Parathyroid adenoma (tissue), 2 donors: ENCODE measurements at regions not wholly inside any gene's neighbourhood (a gene's known extent, or its start where the extent isn't known, plus 50 kb on each side); places are given as distances from the start of the nearest gene placed in this dataset.

Experiments
- H2AFZ ChIP-seq: fragments of 300-600 bp; sonication (generic); one replicate; pipeline ENCODE4 v1.7.0; 2017; ENCODE audit warnings: antibody characterized with exemption, mild to moderate bottlenecking
- H3K27ac ChIP-seq: fragments of 300-600 bp; sonication (generic); one replicate; pipeline ENCODE4 v1.7.0; 2017
- H3K27me3 ChIP-seq: fragments of 300-600 bp; sonication (generic); one replicate; pipeline ENCODE4 v1.7.0; 2017; ENCODE audit warnings: low read length; ENCODE audit not compliant: control insufficient read depth, insufficient read depth
- H3K36me3 ChIP-seq: fragments of 300-600 bp; sonication (generic); one replicate; pipeline ENCODE4 v1.7.0; 2017; ENCODE audit warnings: low read length; ENCODE audit not compliant: control insufficient read depth, insufficient read depth
- H3K4me1 ChIP-seq: fragments of 300-600 bp; sonication (generic); one replicate; pipeline ENCODE4 v1.7.0; 2017; ENCODE audit warnings: control low read depth
- H3K4me2 ChIP-seq: fragments of 300-600 bp; sonication (generic); one replicate; pipeline ENCODE4 v1.7.0; 2017; ENCODE audit warnings: low read length
- H3K4me3 ChIP-seq: fragments of 300-600 bp; sonication (generic); one replicate; pipeline ENCODE4 v1.7.0; 2017; ENCODE audit warnings: low read depth, low read length
- H3K79me2 ChIP-seq: fragments of 300-600 bp; sonication (generic); one replicate; pipeline ENCODE4 v1.7.0; 2017; ENCODE audit warnings: control low read depth
- H3K9ac ChIP-seq: fragments of 300-600 bp; sonication (generic); one replicate; pipeline ENCODE4 v1.7.0; 2017; ENCODE audit warnings: mild to moderate bottlenecking
- H3K9me3 ChIP-seq: fragments of 300-600 bp; sonication (generic); one replicate; pipeline ENCODE4 v1.7.0; 2017; ENCODE audit warnings: low read length; ENCODE audit not compliant: control insufficient read depth
- TF ChIP-seq, protein P1 (sequence below): fragments of 300-600 bp; sonication (generic); IDR thresholded peaks from one replicate; pipeline ENCODE4 v1.7.0; 2017; ENCODE audit warnings: antibody characterized with exemption, mild to moderate bottlenecking
- donor health status: primary hyperparathyroidism.

DNA sequence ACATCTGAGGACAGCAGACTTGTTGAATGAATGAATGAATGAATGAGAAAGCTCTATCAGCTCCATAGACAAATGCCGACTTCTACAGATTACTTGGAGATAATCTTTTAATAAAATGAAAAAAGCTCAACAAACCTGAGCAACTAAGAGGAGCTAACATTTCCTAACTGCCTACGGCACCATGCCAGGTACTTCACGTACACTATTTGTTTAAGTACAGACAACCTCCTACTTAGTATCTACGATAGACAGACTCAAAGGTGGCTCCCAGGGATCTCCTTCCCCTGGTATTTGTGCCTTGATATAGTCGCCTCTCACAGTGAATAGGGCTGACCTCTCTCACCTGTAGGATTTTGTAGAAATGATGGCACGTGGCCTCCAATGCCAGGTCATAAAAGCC is 412.2 kb upstream of the FAT1 start:
- Histone ChIP-seq H3K4me3 (no peak overlapping the region), H3K9me3 (no peaks in the 10 kb centered on the region), H3K27ac (no peak overlapping the region), H3K36me3 (no peaks in the 10 kb centered on the region), H3K4me1 (no peaks in the 10 kb centered on the region), H3K27me3 (no peaks in the 10 kb centered on the region), H2AFZ (no peak overlapping the region), H3K4me2 (no peak overlapping the region), H3K79me2 (no peaks in the 10 kb centered on the region), H3K9ac (no peak overlapping the region)
- TF ChIP-seq, protein P1, sequence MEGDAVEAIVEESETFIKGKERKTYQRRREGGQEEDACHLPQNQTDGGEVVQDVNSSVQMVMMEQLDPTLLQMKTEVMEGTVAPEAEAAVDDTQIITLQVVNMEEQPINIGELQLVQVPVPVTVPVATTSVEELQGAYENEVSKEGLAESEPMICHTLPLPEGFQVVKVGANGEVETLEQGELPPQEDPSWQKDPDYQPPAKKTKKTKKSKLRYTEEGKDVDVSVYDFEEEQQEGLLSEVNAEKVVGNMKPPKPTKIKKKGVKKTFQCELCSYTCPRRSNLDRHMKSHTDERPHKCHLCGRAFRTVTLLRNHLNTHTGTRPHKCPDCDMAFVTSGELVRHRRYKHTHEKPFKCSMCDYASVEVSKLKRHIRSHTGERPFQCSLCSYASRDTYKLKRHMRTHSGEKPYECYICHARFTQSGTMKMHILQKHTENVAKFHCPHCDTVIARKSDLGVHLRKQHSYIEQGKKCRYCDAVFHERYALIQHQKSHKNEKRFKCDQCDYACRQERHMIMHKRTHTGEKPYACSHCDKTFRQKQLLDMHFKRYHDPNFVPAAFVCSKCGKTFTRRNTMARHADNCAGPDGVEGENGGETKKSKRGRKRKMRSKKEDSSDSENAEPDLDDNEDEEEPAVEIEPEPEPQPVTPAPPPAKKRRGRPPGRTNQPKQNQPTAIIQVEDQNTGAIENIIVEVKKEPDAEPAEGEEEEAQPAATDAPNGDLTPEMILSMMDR, result no peak

DNA sequence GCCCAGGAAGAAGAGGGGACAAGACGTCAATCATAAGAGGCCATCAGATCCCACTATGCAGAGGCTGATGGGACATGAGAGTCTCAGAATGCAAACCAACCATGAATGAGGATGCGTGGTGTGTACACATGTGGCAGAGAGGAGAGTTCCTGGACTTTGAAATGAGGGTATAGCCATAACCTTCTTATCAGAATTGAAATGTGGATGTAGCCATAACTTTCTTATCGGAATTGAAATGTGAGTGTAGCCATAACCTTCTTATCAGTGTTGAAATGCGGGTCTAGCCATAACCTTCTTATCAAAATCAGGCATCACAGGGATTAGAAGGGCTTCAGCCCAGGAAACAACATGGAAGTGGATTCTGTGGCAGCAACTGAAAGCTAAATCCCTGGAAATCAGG is 415.5 kb upstream of the FAT1 start:
- Histone ChIP-seq H3K4me1 (no peaks in the 10 kb centered on the region), H3K27me3 (no peaks in the 10 kb centered on the region), H3K36me3 (no peaks in the 10 kb centered on the region), H3K9ac (no peak overlapping the region), H3K79me2 (no peaks in the 10 kb centered on the region), H3K27ac (no peak overlapping the region), H3K4me3 (no peak overlapping the region), H3K9me3 (no peaks in the 10 kb centered on the region), H3K4me2 (no peak overlapping the region), H2AFZ (no peak overlapping the region)
- TF ChIP-seq, protein P1, result no peak

DNA sequence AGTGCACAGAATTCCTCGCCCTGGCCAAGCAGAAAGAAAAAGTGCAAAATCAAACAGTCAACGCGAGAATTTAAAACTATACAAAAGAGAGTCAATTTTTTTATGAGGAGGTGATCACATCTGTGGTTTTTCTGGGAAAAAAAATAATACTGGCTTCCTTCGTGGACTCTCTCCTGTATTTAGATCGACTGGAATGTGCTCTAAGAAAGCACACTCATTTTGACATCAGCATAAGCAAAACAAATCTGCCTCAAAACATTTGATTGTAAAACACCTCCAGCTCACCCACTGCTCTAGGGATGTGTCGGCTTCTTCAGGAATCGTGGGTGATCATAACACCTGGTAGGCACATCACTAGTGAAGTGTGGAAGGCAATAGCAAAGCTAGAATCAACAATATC is 417.4 kb upstream of the FAT1 start:
- H3K27ac ChIP-seq, result no peak overlapping the region
- H3K4me2 ChIP-seq, result no peak overlapping the region
- TF ChIP-seq, protein P1, result no peak
- H3K36me3 ChIP-seq, result no peaks in the 10 kb centered on the region
- H3K4me3 ChIP-seq, result no peak overlapping the region
- no peaks in the 10 kb centered on the region for H3K79me2 ChIP-seq
- no peak overlapping the region for H3K9ac ChIP-seq
- no peaks in the 10 kb centered on the region for H3K27me3 ChIP-seq
- no peaks in the 10 kb centered on the region for H3K4me1 ChIP-seq
- no peak overlapping the region for H2AFZ ChIP-seq
- no peaks in the 10 kb centered on the region for H3K9me3 ChIP-seq

DNA sequence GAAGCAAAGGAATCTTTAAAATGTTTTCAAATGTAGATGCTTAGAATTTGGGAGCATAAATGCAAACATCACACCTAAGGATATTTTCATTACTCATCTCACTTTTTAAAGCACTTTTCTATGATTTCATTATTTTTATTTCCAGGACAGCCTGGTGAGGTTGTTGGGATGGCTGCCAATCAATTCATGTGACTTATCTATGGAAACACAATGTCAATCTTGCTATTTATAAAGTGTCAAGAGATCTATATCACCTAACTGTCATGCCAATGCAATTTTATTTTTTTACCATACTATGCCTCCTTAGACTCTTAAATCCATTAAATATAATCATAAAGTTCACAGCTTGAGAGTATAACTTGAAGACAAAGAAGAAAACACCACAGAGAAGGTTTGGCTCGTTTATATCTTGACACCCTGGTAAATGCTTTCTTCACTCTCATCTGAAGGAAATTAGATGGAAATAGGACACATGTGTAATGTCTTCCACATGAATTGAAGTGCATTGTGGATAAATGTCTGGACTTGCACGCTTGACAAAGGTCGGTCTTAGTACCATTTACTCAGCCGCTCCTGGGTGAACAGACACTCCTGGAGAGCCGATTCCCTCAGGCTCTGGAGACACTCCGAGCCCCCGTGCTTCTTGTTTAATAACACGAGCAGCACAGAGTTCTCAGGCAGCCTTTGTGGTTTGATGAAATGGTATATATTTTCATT is 425.7 kb upstream of the FAT1 start:
- Histone ChIP-seq H3K79me2 (no peaks in the 10 kb centered on the region), H3K27me3 (peaks cover 3% of the 10 kb centered on the region), H3K9ac (no peak overlapping the region), H2AFZ (no peak overlapping the region), H3K27ac (no peak overlapping the region), H3K4me3 (no peak overlapping the region), H3K4me1 (no peaks in the 10 kb centered on the region), H3K9me3 (no peaks in the 10 kb centered on the region), H3K4me2 (no peak overlapping the region), H3K36me3 (no peaks in the 10 kb centered on the region)
- TF ChIP-seq, protein P1, result no peak

DNA sequence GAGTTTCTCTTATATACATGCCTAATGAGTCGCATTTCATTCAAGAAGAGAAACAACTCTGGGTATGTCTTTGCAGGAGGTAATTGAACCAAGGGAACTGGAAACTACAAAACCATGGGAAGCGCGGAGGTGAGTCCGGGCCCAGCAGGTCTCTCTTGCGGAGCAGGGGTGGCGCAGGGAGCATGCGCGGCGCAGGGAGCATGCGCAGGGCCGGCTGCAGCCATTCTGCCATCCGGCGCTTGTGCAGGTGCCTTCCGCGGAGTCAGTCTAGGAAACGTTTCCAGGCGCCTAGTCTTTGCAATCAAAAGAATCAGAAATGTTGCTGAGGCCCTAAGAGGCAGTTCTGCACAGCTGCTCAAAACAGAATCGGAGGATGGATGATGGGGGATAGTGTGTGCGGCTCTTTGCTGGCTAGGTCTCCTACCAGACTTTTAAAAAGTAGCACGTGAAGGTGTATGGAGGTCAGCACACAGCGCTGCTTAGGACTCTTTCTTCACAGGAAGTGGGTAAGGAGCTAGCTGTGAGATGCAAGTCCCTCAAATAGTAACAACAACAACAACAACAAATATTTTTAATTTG is 433.8 kb upstream of the FAT1 start:
- Histone ChIP-seq H3K36me3 (no peaks in the 10 kb centered on the region), H3K4me3 (no peak overlapping the region), H3K9ac (no peak overlapping the region), H3K27ac (no peak overlapping the region), H3K27me3 (no peaks in the 10 kb centered on the region), H3K9me3 (no peaks in the 10 kb centered on the region), H3K4me2 (no peak overlapping the region), H3K4me1 (no peaks in the 10 kb centered on the region), H2AFZ (no peak overlapping the region), H3K79me2 (no peaks in the 10 kb centered on the region)
- TF ChIP-seq, protein P1, result no peak
